Thyroid gland (tissue), 4 donors: ENCODE measurements at regions not wholly inside any gene's neighbourhood (a gene's known extent, or its start where the extent isn't known, plus 50 kb on each side); places are given as distances from the start of the nearest gene placed in this dataset.

Experiments used
- POLR2A ChIP-seq, 2 donors: fragments of 450-650 bp; IDR thresholded peaks; one replicate each; pipeline ENCODE4 v1.6.1; 2017; ENCODE audit warnings: antibody characterized with exemption in 2 of 2, mild to moderate bottlenecking in 2 of 2, moderate library complexity in 1 of 2
- TF ChIP-seq, protein P1 (sequence below), 6 experiments: fragments of 200-600 bp in 3 of 6; fragments of 450-650 bp in 3 of 6; sonication (generic) in 3 of 6; IDR thresholded peaks; one replicate each; pipeline ENCODE4 v1.5.1; 2016 to 2019; ENCODE audit warnings: antibody characterized with exemption in 6 of 6, mild to moderate bottlenecking in 2 of 6, inconsistent platforms in 1 of 6, moderate library complexity in 1 of 6

DNA sequence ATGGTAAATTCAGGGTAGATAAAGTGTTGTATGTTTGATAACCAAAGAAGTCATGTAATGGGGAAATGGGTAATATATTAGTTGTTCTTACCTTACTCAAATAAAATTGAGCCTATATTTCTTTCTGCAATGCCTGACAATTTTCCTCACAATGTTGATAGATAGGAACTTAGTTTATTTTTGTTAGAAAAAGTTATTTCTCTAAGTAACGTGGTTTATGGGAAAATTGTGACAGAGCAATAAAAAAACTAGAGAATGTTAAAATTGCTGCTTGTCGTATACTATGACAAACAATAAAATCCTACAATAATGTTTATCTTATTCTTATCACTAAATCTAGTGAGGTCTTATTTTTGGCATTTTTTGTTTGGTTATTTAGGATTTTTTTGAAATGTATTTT is 534.1 kb downstream of the TMTC2 start:
- TF ChIP-seq, protein P1, sequence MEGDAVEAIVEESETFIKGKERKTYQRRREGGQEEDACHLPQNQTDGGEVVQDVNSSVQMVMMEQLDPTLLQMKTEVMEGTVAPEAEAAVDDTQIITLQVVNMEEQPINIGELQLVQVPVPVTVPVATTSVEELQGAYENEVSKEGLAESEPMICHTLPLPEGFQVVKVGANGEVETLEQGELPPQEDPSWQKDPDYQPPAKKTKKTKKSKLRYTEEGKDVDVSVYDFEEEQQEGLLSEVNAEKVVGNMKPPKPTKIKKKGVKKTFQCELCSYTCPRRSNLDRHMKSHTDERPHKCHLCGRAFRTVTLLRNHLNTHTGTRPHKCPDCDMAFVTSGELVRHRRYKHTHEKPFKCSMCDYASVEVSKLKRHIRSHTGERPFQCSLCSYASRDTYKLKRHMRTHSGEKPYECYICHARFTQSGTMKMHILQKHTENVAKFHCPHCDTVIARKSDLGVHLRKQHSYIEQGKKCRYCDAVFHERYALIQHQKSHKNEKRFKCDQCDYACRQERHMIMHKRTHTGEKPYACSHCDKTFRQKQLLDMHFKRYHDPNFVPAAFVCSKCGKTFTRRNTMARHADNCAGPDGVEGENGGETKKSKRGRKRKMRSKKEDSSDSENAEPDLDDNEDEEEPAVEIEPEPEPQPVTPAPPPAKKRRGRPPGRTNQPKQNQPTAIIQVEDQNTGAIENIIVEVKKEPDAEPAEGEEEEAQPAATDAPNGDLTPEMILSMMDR (IDR thresholded peaks at IDR 0.05), result no peak
- TF ChIP-seq POLR2A (IDR thresholded peaks at IDR 0.05), result no peak
